Hepatocyte (in vitro differentiated cells): ENCODE measurements at regions not wholly inside any gene's neighbourhood (a gene's known extent, or its start where the extent isn't known, plus 50 kb on each side); places are given as distances from the start of the nearest gene placed in this dataset.

Source experiments
- DNase-seq: peaks from one replicate; pipeline ENCODE4 v3.0.0-alpha.2; 2016; ENCODE audit warnings: low spot score
- H2AFZ ChIP-seq: fragments of 200-600 bp; sonication (generic); 2 replicates; pipeline ENCODE4 v1.6.0; 2016; ENCODE audit warnings: antibody characterized with exemption, mild to moderate bottlenecking
- H3K27ac ChIP-seq: fragments of 200-600 bp; sonication (generic); 2 replicates; pipeline ENCODE4 v1.5.1; 2016; ENCODE audit warnings: mild to moderate bottlenecking
- H3K27me3 ChIP-seq: fragments of 200-600 bp; sonication (generic); 2 replicates; pipeline ENCODE4 v1.6.1; 2016
- H3K36me3 ChIP-seq: fragments of 200-600 bp; sonication (generic); replicated peaks from 2 replicates; pipeline ENCODE4 v1.5.1; 2016; ENCODE audit warnings: low read depth; ENCODE audit not compliant: insufficient read depth
- H3K4me1 ChIP-seq: fragments of 200-600 bp; sonication (generic); 2 replicates; pipeline ENCODE4 v1.5.1; 2016; ENCODE audit warnings: mild to moderate bottlenecking, moderate library complexity; ENCODE audit not compliant: insufficient read depth
- H3K4me2 ChIP-seq: fragments of 200-600 bp; sonication (generic); 2 replicates; pipeline ENCODE4 v1.6.0; 2016
- H3K4me3 ChIP-seq: fragments of 200-600 bp; sonication (generic); 2 replicates; pipeline ENCODE4 v1.5.1; 2016; ENCODE audit warnings: mild to moderate bottlenecking
- H3K79me2 ChIP-seq: fragments of 200-600 bp; sonication (generic); 2 replicates; pipeline ENCODE4 v1.6.0; 2017; ENCODE audit warnings: mild to moderate bottlenecking
- H3K9me2 ChIP-seq: fragments of 200-600 bp; sonication (generic); replicated peaks from 2 replicates; pipeline ENCODE4 v1.6.0; 2017; ENCODE audit warnings: mild to moderate bottlenecking; ENCODE audit not compliant: insufficient read depth
- H3K9me3 ChIP-seq: fragments of 200-600 bp; sonication (generic); 2 replicates; pipeline ENCODE4 v1.5.1; 2016; ENCODE audit warnings: low read depth, mild to moderate bottlenecking
- H4K20me1 ChIP-seq: fragments of 200-600 bp; sonication (generic); 2 replicates; pipeline ENCODE4 v1.6.0; 2016; ENCODE audit warnings: mild to moderate bottlenecking; ENCODE audit not compliant: insufficient read depth, poor library complexity, severe bottlenecking
- CTCF ChIP-seq: fragments of 200-600 bp; sonication (generic); IDR thresholded peaks from 2 replicates; pipeline ENCODE4 v1.5.1; 2016; ENCODE audit warnings: antibody characterized with exemption, mild to moderate bottlenecking; ENCODE audit not compliant: poor library complexity
- EZH2 ChIP-seq: fragments of 200-600 bp; sonication (generic); IDR thresholded peaks from 2 replicates; pipeline ENCODE4 v1.6.1; 2016; ENCODE audit warnings: antibody characterized with exemption, mild to moderate bottlenecking, borderline replicate concordance
- EZH2phosphoT487 ChIP-seq: fragments of 200-600 bp; sonication (generic); IDR thresholded peaks from one replicate; pipeline ENCODE4 v1.6.1; 2018; ENCODE audit warnings: antibody characterized with exemption, mild to moderate bottlenecking, low read depth, moderate library complexity; ENCODE audit not compliant: unreplicated experiment, severe bottlenecking
- WGBS: methylation state at CpG from one replicate; pipeline ENCODE4 v1.1.6; 2016; ENCODE audit warnings: low lambda C conversion rate; ENCODE audit errors: missing lambda C conversion rate; 5-methylcytosine and 5-hydroxymethylcytosine counted together

- H3K9me2 ChIP-seq, result no peaks in the 10 kb centered on the region
- H3K79me2 ChIP-seq, result no peaks in the 10 kb centered on the region
- H3K9me3 ChIP-seq, result no peaks in the 10 kb centered on the region
- no peak overlapping the region for H2AFZ ChIP-seq
- no peak overlapping the region for H3K4me3 ChIP-seq
- TF ChIP-seq EZH2phosphoT487 (no peak), EZH2 (no peak), CTCF (no peak)
- H4K20me1 ChIP-seq, result no peaks in the 10 kb centered on the region
- no peak overlapping the region for H3K4me2 ChIP-seq
- no peaks in the 10 kb centered on the region for H3K27me3 ChIP-seq
- DNase-seq, result no peak
- no peaks in the 10 kb centered on the region for H3K36me3 ChIP-seq
- H3K27ac ChIP-seq, result no peak overlapping the region
- H3K4me1 ChIP-seq, result peaks cover 17% of the 10 kb centered on the region
Observed at GRCh38 chr14:53350866-53351265, 197.7 kb upstream of the DDHD1 start.

- no peaks in the 10 kb centered on the region for H3K9me3 ChIP-seq
- no peaks in the 10 kb centered on the region for H3K9me2 ChIP-seq
- no peaks in the 10 kb centered on the region for H4K20me1 ChIP-seq
- no peak overlapping the region for H2AFZ ChIP-seq
- no peaks in the 10 kb centered on the region for H3K36me3 ChIP-seq
- DNase-seq, result no peak
- H3K27me3 ChIP-seq, result no peaks in the 10 kb centered on the region
- no peak overlapping the region for H3K4me3 ChIP-seq
- 94% methylated on average over 2 of the region's 2 CpGs for WGBS
- H3K4me2 ChIP-seq, result no peak overlapping the region
- TF ChIP-seq EZH2 (no peak), CTCF (no peak), EZH2phosphoT487 (no peak)
- H3K27ac ChIP-seq, result no peak overlapping the region
- peaks cover 14% of the 10 kb centered on the region for H3K4me1 ChIP-seq
- no peaks in the 10 kb centered on the region for H3K79me2 ChIP-seq
Observed at GRCh38 chr14:53350429-53350828, 197.3 kb upstream of the DDHD1 start.

- 64% methylated on average over 3 of the region's 3 CpGs for WGBS
- no peak for TF ChIP-seq EZH2
- no peak for TF ChIP-seq CTCF
- no peak for TF ChIP-seq EZH2phosphoT487
- Histone ChIP-seq H3K36me3 (no peaks in the 10 kb centered on the region), H3K9me3 (no peaks in the 10 kb centered on the region), H3K4me1 (peaks cover under 1% of the 10 kb centered on the region), H3K4me2 (no peak overlapping the region), H3K4me3 (no peak overlapping the region), H4K20me1 (no peaks in the 10 kb centered on the region), H2AFZ (no peak overlapping the region), H3K9me2 (no peaks in the 10 kb centered on the region), H3K79me2 (no peaks in the 10 kb centered on the region), H3K27ac (no peak overlapping the region), H3K27me3 (no peaks in the 10 kb centered on the region)
- DNase-seq, result no peak
Observed at GRCh38 chr14:53346988-53347387, 193.9 kb upstream of the DDHD1 start.

- no peaks in the 10 kb centered on the region for H3K27me3 ChIP-seq
- H3K27ac ChIP-seq, result no peak overlapping the region
- H3K36me3 ChIP-seq, result no peaks in the 10 kb centered on the region
- TF ChIP-seq EZH2phosphoT487 (no peak), CTCF (no peak), EZH2 (no peak)
- no peaks in the 10 kb centered on the region for H3K79me2 ChIP-seq
- DNase-seq, result no peak
- no peaks in the 10 kb centered on the region for H4K20me1 ChIP-seq
- H3K9me2 ChIP-seq, result no peaks in the 10 kb centered on the region
- H2AFZ ChIP-seq, result no peak overlapping the region
- no peaks in the 10 kb centered on the region for H3K9me3 ChIP-seq
- peaks cover 7% of the 10 kb centered on the region for H3K4me1 ChIP-seq
- H3K4me2 ChIP-seq, result no peak overlapping the region
- no peak overlapping the region for H3K4me3 ChIP-seq
- 80% methylated on average over 4 of the region's 4 CpGs for WGBS
Observed at GRCh38 chr14:53341324-53341723, 188.2 kb upstream of the DDHD1 start.
